GM18519 (cell line): ENCODE measurements at regions not wholly inside any gene's neighbourhood (a gene's known extent, or its start where the extent isn't known, plus 50 kb on each side); places are given as distances from the start of the nearest gene placed in this dataset.

Source experiments
- ATAC-seq: cut with Tn5 transposase; IDR thresholded peaks from one replicate; pipeline ENCODE4 v1.9.1; 2021; ENCODE audit warnings: mild to moderate bottlenecking, moderate library complexity; ENCODE audit not compliant: unreplicated experiment, low FRiP score

- no peak for ATAC-seq
Measured at GRCh38 chr18:78017869-78018268, 768.2 kb downstream of the GALR1 start.

GRCh38 chr18:78021196-78021595, 771.5 kb downstream of the GALR1 start:
- ATAC-seq = no peak

- ATAC-seq = no peak
Measured at GRCh38 chr18:78031589-78031988, 781.9 kb downstream of the GALR1 start.

- ATAC-seq = no peak
Measured at GRCh38 chr18:78031991-78032390, 782.3 kb downstream of the GALR1 start.

GRCh38 chr18:78032574-78032973, 782.9 kb downstream of the GALR1 start:
- ATAC-seq = no peak

GRCh38 chr18:78034755-78035154, 785.1 kb downstream of the GALR1 start:
- no peak for ATAC-seq

- ATAC-seq = no peak
Measured at GRCh38 chr18:78041218-78041617, 791.6 kb downstream of the GALR1 start.

GRCh38 chr18:78046631-78047030, 797.0 kb downstream of the GALR1 start:
- ATAC-seq = no peak

GRCh38 chr18:78049281-78049680, 799.6 kb downstream of the GALR1 start:
- no peak for ATAC-seq

- ATAC-seq = no peak
Measured at GRCh38 chr18:78054801-78055200, 805.2 kb downstream of the GALR1 start.

- ATAC-seq = no peak
Measured at GRCh38 chr18:78056011-78056410, 806.4 kb downstream of the GALR1 start.

- no peak for ATAC-seq
Measured at GRCh38 chr18:78069784-78070664, 820.4 kb downstream of the GALR1 start.

GRCh38 chr18:78071166-78071710, 821.6 kb downstream of the GALR1 start:
- ATAC-seq = no peak

GRCh38 chr18:78071776-78072175, 822.1 kb downstream of the GALR1 start:
- no peak for ATAC-seq

GRCh38 chr18:78072375-78072774, 822.7 kb downstream of the GALR1 start:
- ATAC-seq = no peak

- ATAC-seq = no peak
Measured at GRCh38 chr18:78073275-78073674, 823.6 kb downstream of the GALR1 start.

GRCh38 chr18:78074400-78075020, 824.9 kb downstream of the GALR1 start:
- no peak for ATAC-seq

GRCh38 chr18:78080081-78080480, 830.4 kb downstream of the GALR1 start:
- no peak for ATAC-seq

GRCh38 chr18:78080761-78081160, 831.1 kb downstream of the GALR1 start:
- ATAC-seq = no peak

GRCh38 chr18:78082816-78083215, 833.2 kb downstream of the GALR1 start:
- ATAC-seq = no peak
